HG03139 (cell line): ENCODE measurements at regions not wholly inside any gene's neighbourhood (a gene's known extent, or its start where the extent isn't known, plus 50 kb on each side); places are given as distances from the start of the nearest gene placed in this dataset.

Source experiments
- ATAC-seq: cut with Tn5 transposase; IDR thresholded peaks from one replicate; pipeline ENCODE4 v1.9.1; 2021; ENCODE audit not compliant: unreplicated experiment

DNA sequence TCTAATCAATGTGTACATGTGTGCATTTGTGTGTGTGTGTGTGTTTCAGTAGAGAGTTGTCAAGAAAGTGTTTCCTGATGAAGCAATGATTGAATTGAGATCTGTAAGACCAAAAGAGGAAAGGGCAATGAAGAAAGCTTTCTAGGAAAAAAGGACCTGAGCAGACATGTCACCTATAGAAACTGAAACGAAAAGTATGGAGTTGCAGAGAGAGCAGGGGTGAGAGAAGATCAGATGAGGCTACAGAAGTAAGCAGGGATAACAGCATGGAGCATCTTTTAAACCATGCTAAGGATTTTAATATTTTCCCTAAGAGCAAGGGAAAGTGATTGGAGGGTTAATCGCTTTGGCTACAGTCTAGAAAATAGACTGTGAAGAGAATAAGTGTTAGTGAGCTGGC, 1459.4 kb upstream of the TENM4 start:
- ATAC-seq: peak; percentile 66

DNA sequence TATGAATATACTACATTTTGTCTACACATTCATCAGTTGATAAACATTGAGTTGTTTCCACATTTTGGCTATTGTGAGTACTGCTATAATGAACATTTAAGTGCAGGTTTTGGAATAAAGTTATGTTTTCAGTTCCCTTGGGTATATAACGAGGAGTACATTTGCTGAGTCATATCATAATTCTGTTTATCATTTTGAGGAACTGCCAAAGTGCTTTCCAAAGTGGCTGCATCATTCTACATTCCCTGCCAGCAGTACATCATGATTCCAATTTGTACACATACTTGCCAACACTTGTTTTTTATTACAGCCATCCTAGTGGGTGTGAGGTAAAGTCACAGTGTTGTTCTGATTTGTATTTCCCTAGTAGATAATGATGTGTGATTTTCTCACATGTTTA, 1458.6 kb upstream of the TENM4 start:
- no peak for ATAC-seq

DNA sequence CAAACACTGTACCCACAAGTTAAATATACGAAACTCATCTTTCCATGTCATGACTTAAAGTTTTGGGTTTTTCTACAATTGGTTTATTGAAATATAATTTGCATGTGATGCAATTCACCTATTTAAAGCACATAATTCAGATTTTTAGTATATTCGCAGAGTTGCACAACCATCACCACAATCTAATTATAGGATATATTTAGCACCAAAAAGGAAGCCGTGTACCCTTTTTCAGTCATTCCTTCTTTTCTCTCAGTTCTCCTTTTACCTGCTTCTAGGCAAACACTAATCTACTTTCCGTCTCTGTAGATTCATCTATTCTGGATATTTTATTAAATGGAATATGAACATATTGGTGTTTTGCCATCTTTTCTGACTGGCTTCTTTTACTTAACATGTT, 1458.1 kb upstream of the TENM4 start:
- ATAC-seq: no peak

DNA sequence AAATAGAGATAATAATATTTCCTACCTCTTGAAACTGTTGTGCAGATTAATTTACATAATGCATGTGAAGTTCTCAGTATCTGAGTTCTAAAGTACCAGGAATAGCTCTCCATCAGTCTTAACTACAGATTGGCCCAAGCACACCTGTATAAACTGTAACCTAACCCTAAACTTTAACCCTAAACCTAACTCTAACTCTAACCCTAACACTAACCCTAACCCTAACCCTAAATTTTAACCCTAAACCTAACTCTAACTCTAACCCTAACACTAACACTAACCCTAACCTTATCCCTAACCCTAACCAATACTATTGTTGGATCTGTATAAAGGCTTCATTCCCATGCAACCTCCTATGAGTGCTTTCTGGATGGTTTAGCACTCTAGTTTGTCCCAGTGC, 1445.9 kb upstream of the TENM4 start:
- ATAC-seq: no peak

- no peak for ATAC-seq
Measured at GRCh38 chr11:80873310-80873999, 1432.6 kb upstream of the TENM4 start.

GRCh38 chr11:80872116-80872728, 1431.4 kb upstream of the TENM4 start:
- no peak for ATAC-seq

- no peak for ATAC-seq
Measured at GRCh38 chr11:80868831-80869230, 1428.0 kb upstream of the TENM4 start.

DNA sequence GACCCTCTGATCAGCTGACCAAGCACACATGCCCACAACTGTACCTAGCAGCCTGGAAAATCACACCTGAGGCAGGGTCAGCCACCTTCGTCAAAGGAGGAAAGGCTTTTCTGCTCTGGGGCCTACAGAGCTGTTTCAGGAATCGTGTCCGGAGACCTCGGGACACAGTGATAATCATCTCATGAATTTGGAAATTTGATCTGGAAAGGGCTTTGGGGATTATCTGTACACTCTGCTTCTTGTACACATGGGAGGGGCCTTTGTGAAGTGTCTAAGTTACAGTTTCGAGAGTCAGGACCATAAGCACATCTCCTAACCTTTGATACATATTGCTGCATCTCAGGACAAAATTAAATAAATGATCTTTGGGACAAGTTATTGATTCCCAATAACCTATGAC, 1421.2 kb upstream of the TENM4 start:
- no peak for ATAC-seq

GRCh38 chr11:80861193-80861592, 1420.4 kb upstream of the TENM4 start:
- ATAC-seq: no peak

DNA sequence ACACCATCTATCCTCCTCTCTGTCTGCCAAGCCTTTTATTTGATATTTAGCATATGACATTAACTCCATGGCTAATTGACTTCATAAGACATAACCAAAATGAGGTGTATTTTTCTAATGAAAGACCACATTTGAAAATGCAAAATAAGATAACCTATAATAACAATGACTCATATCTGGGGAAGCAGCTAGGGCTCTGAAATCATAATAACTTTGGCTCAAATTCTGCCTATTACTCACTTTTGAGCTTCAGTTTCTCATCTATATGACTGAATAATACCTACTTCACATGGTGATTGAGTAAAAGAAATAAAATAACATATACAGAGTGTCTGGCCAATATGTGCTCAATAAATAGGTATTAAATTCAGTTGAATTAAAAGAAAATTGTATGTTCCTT, 1419.8 kb upstream of the TENM4 start:
- no peak for ATAC-seq

- no peak for ATAC-seq
Measured at GRCh38 chr11:80856066-80856465, 1415.2 kb upstream of the TENM4 start.

DNA sequence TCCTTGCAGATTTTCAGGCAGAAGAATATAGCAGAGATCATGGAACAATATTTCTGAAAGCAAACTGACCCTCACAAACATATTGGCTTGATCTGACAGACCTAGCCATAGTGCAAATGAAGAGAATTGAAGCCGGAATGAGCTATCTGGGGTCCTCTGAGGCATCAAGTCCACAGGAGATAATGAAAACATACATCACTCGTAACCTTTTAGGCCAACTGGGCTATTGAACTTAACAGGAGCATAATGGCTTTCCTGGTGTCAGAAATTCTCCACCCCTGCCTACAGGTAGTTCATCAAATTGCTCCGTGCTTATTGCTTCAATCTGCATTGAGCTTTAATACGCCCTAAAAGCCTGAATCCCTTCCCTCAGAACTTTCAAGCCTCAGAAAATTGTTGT, 1414.6 kb upstream of the TENM4 start:
- ATAC-seq: no peak

GRCh38 chr11:80849253-80849652, 1408.4 kb upstream of the TENM4 start:
- ATAC-seq: peak; percentile 48

DNA sequence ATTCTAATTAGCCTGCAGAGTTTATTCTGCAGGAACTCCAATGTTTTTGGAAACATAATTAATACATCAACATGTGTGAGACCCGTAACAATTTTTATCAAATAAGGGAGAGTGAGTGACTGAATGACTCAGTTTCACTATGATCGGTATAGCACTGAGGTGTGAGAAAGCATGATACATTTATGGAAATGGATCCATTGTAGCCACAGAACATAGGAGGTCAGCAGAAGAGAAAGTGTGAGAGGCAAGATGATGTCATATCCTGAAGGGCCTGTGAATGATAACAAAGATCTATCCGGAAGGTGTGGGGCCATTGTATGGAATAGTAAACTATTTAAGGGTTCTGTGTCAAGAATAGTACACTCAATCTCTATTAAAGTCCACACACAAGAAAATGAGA, 1406.1 kb upstream of the TENM4 start:
- peak; percentile 93 for ATAC-seq

DNA sequence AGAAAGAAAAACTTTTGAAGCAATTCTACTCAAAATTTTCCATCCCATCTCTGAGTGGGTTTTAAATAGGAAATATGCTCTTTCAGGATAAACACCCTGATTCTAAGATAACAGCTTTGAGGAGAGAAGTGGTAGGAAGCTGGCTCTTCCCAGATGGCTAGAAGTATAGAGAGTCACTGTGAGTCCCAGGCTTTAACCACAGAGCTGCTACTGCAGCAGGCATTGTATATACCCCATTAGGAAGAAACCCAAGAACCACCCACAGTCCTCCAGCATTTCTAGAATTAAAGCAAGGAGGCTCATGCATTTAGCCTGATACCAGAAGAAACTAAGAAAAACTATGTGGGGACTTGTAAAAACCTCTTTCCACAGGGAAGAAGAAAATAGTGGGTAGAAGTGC, 1405.6 kb upstream of the TENM4 start:
- no peak for ATAC-seq

GRCh38 chr11:80844110-80844819, 1403.4 kb upstream of the TENM4 start:
- ATAC-seq: no peak

- no peak for ATAC-seq
Measured at GRCh38 chr11:80843266-80843974, 1402.6 kb upstream of the TENM4 start.

DNA sequence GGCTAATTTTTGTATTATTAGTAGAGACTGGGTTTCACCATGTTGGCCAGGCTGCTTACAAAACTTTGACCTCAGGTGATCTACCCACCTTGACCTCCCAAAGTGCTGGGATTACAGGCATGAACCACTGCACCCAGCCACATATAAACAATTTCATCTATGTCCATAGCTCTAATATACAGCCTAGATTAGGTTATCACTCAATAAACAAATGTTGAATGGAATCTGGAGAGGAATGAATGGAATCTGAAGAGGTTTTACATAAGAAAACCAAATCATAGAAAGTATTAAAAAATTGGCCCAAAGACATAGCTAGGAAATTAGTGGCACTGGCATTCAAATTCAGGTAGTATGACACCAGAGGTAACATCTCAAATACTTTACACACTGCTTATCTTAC, 1401.4 kb upstream of the TENM4 start:
- ATAC-seq: no peak

DNA sequence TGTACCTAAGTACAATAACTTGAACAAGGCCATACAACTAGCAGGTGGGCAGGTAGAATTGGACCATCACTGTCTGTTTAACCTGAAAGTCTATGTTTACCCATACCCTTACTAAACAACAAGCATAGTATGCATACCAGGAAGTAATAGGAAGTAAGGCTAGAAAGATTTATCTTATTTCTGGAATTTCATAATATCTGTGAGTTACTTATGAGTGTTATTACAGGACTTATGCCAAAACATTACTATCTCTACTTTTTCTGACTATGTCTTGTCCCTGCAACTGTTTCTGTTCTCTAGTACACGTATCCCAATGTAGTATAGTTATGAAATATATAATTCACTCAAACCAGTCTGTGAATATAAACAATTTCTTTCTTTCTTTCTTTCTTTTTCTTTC, 1400.8 kb upstream of the TENM4 start:
- ATAC-seq: no peak

DNA sequence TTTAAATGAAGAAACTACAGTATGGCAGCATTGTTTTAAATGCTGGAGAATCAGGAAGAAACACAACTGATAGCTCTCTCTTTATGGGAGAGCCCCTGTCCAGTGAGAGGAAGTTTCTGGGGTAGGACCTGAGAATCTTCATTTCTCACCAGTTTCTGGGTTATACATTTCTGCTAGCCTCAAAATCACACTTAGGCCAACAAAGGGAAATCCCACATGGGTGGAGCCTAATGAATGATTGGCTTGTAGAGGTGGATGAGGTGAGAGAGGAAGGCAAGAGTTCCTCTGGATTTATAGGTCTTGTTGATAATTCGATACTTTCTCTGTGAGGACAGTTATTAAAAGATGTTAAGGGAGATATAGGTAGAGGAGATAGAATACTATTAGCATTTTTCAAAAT, 1397.3 kb upstream of the TENM4 start:
- peak; percentile 82 for ATAC-seq

GRCh38 chr11:80837051-80837450, 1396.2 kb upstream of the TENM4 start:
- no peak for ATAC-seq

- no peak for ATAC-seq
Measured at GRCh38 chr11:80831374-80831773, 1390.5 kb upstream of the TENM4 start.
